K562 (cell line): ENCODE measurements at regions not wholly inside any gene's neighbourhood (a gene's known extent, or its start where the extent isn't known, plus 50 kb on each side); places are given as distances from the start of the nearest gene placed in this dataset.

ENCODE experiments used
- ATAC-seq: fragments of 200-7000 bp; cut with Tn5 transposase; 3 replicates; pipeline ENCODE4 v1.9.1; 2020; ENCODE audit warnings: moderate library complexity
- BruUV-seq: library from RNA; stranded (reverse); fragments of 400-500 nt; replicated peaks from 2 replicates; lab custom pipeline; 2021; lab: Mats Ljungman, UMichigan
- CTCF ChIA-PET: fragments of 300-600 bp; formaldehyde crosslinking; extraction: SDS; loops from one replicate; lab custom pipeline; 2021; ENCODE audit warnings: low intra/inter-chr PET ratio; lab: Yijun Ruan, JAX
- POLR2A ChIA-PET: fragments of 300-600, 350-650 bp; sonication (Branson Sonifier 250); formaldehyde crosslinking; extraction: SDS; loops from one replicate; lab custom pipeline; 2021; ENCODE audit warnings: antibody characterized with exemption, inconsistent platforms; lab: Yijun Ruan, JAX
- DNase-seq, 4 experiments: peaks; one replicate each; pipeline versions ENCODE4 v3.0.0 to v3.0.0-alpha.2; 2011 to 2018; ENCODE audit warnings: low spot score in 3 of 4, mixed read lengths in 3 of 4; ENCODE audit errors: extremely low read depth in 1 of 4
- FAIRE-seq: peaks from 2 replicates; lab custom pipeline; 2011; peaks lifted over from hg19 to GRCh38; lab: Jason Lieb, UNC
- H2AFZ ChIP-seq: 2 replicates; pipeline ENCODE4 v1.6.0; 2011; ENCODE audit warnings: low read depth, low read length, control low read depth, inconsistent platforms
- H3K27ac ChIP-seq: fragments of 200-600 bp; 3 replicates; pipeline ENCODE4 v1.8.0; 2011; ENCODE audit warnings: low read depth, mild to moderate bottlenecking, control low read depth, inconsistent platforms, low read length, moderate library complexity, mixed read lengths; ENCODE audit errors: extremely low read depth
- H3K27me3 ChIP-seq, 2 experiments: fragments of 300-600 bp in 1 of 2; 2 replicates in 1 of 2; 3 replicates in 1 of 2; pipeline versions ENCODE4 v1.6.0 to v1.8.0; 2011; ENCODE audit warnings: inconsistent platforms in 2 of 2, low read length in 2 of 2, mild to moderate bottlenecking in 1 of 2, mixed read lengths in 1 of 2, moderate library complexity in 1 of 2; ENCODE audit not compliant: control insufficient read depth in 2 of 2, insufficient read depth in 2 of 2
- H3K36me3 ChIP-seq: fragments of 300-600 bp; 3 replicates; pipeline ENCODE4 v1.8.0; 2011; ENCODE audit warnings: mild to moderate bottlenecking, low read length, inconsistent platforms; ENCODE audit not compliant: control insufficient read depth, insufficient read depth
- H3K4me1 ChIP-seq, 2 experiments: fragments of 200-600 bp in 1 of 2; replicated peaks in 1 of 2; 2 replicates in 1 of 2; 3 replicates in 1 of 2; pipeline versions ENCODE4 v1.5.1 to v1.8.0; 2011; ENCODE audit warnings: inconsistent platforms in 2 of 2, low read length in 2 of 2, mild to moderate bottlenecking in 1 of 2, mixed read lengths in 1 of 2, moderate library complexity in 1 of 2; ENCODE audit not compliant: control insufficient read depth in 2 of 2, insufficient read depth in 2 of 2
- H3K4me2 ChIP-seq: 2 replicates; pipeline ENCODE4 v1.6.1; 2011; ENCODE audit warnings: low read length, control low read depth, inconsistent platforms, mixed read lengths; ENCODE audit not compliant: insufficient read depth
- H3K4me3 ChIP-seq: fragments of 200-600 bp; sonication (generic), shearing (Covaris generic); 2 replicates; pipeline ENCODE4 v1.5.1; 2016; ENCODE audit warnings: control low read depth, inconsistent platforms
- H3K79me2 ChIP-seq: fragments of 200-600 bp; 3 replicates; pipeline ENCODE4 v1.8.0; 2011; ENCODE audit warnings: low read length, inconsistent platforms; ENCODE audit not compliant: control insufficient read depth, insufficient read depth
- H3K9ac ChIP-seq, 2 experiments: 2 replicates each; pipeline versions ENCODE4 v1.6.0 to v1.6.1; 2011; ENCODE audit warnings: low read depth in 2 of 2, low read length in 2 of 2, control low read depth in 1 of 2, inconsistent platforms in 1 of 2, mild to moderate bottlenecking in 1 of 2, mixed read lengths in 1 of 2; ENCODE audit not compliant: insufficient read depth in 1 of 2
- H3K9me1 ChIP-seq: one replicate; pipeline ENCODE4 v1.6.0; 2011; ENCODE audit warnings: inconsistent platforms, mild to moderate bottlenecking, low read length, moderate library complexity; ENCODE audit not compliant: control insufficient read depth, insufficient read depth
- H3K9me3 ChIP-seq: replicated peaks from 2 replicates; pipeline ENCODE4 v1.5.1; 2011; ENCODE audit warnings: low read depth, low read length, inconsistent platforms; ENCODE audit not compliant: control insufficient read depth, insufficient read depth
- H4K20me1 ChIP-seq: replicated peaks from 2 replicates; pipeline ENCODE4 v1.6.1; 2011; ENCODE audit warnings: low read length, inconsistent platforms, mixed read lengths; ENCODE audit not compliant: control insufficient read depth, insufficient read depth
- CSDE1 ChIP-seq, 2 experiments: fragments of 450-650 bp; IDR thresholded peaks; 2 replicates each; pipeline ENCODE4 v1.6.1; 2016; ENCODE audit warnings: mild to moderate bottlenecking in 1 of 2
- JUND ChIP-seq, 2 experiments: IDR thresholded peaks; 2 replicates in 1 of 2; 3 replicates in 1 of 2; pipeline ENCODE4 v1.6.1; 2011; ENCODE audit warnings: borderline replicate concordance in 2 of 2, low read depth in 2 of 2, low read length in 2 of 2, improper control_type of control experiment in 1 of 2, missing biosample characterization in 1 of 2, missing genetic modification characterization in 1 of 2, missing genetic modification reagents in 1 of 2
- KLF10 ChIP-seq: fragments of 250-450 bp; sonication (Bioruptor Pico); IDR thresholded peaks from 2 replicates; pipeline ENCODE4 v1.6.1; 2021; ENCODE audit warnings: matching md5 sums
- MAZ ChIP-seq, 2 experiments: fragments of 450-650 bp in 1 of 2; sonication (generic) in 1 of 2; formaldehyde crosslinking; IDR thresholded peaks in 1 of 2; conservative IDR thresholded peaks in 1 of 2; 2 replicates each; pipeline versions ENCODE4 v1.4.0 to v1.5.0; 2020; ENCODE audit warnings: mild to moderate bottlenecking in 1 of 2, missing genetic modification reagents in 1 of 2
- NELFE ChIP-seq: IDR thresholded peaks from 2 replicates; pipeline ENCODE4 v1.6.1; 2011; ENCODE audit warnings: mild to moderate bottlenecking; ENCODE audit not compliant: insufficient read depth, insufficient read length
- PHF20 ChIP-seq: fragments of 450-650 bp; IDR thresholded peaks from 2 replicates; pipeline ENCODE4 v1.6.1; 2018; ENCODE audit not compliant: partially characterized antibody
- PML ChIP-seq: IDR thresholded peaks from 2 replicates; pipeline ENCODE4 v1.6.1; 2012; ENCODE audit warnings: low read length, inconsistent platforms
- POLR2B ChIP-seq: fragments of 450-650 bp; IDR thresholded peaks from 2 replicates; pipeline ENCODE4 v1.6.1; 2018; ENCODE audit warnings: low read depth; ENCODE audit not compliant: partially characterized antibody
- POLR2G ChIP-seq: fragments of 200-400 bp; formaldehyde crosslinking; IDR thresholded peaks from 2 replicates; pipeline ENCODE4 v1.6.1; 2017; ENCODE audit warnings: low read depth, mild to moderate bottlenecking, antibody characterized with exemption, low read length, moderate library complexity
- POU5F1 ChIP-seq: fragments of 150-350 bp; IDR thresholded peaks from 2 replicates; pipeline ENCODE4 v1.6.1; 2014; ENCODE audit warnings: borderline replicate concordance, low read length, low read depth, mild to moderate bottlenecking; ENCODE audit not compliant: partially characterized antibody
- SMARCC2 ChIP-seq: fragments of 450-650 bp; IDR thresholded peaks from 2 replicates; pipeline ENCODE4 v1.6.1; 2017; ENCODE audit warnings: antibody characterized with exemption, moderate library complexity, mild to moderate bottlenecking, low read depth
- XRCC5 ChIP-seq: fragments of 200-400 bp; formaldehyde crosslinking; IDR thresholded peaks from 2 replicates; pipeline ENCODE4 v1.6.1; 2017; ENCODE audit warnings: low read depth, mild to moderate bottlenecking, low read length
- ZBTB17 ChIP-seq: fragments of 450-650 bp; formaldehyde crosslinking; IDR thresholded peaks from 2 replicates; pipeline ENCODE4 v1.4.0; 2020; ENCODE audit warnings: mild to moderate bottlenecking
- ZNF764 ChIP-seq: fragments of 250-450 bp; sonication (Bioruptor Pico); IDR thresholded peaks from 2 replicates; pipeline ENCODE4 v1.4.0; 2020; ENCODE audit warnings: low read depth, mild to moderate bottlenecking, moderate library complexity
- whole genome bisulfite sequencing: fragments of 100-300 bp; shearing (Covaris generic); methylation state at CpG from one replicate; pipeline ENCODE4 v1.1.6; 2016; ENCODE audit warnings: low coverage, mixed read lengths; ENCODE audit not compliant: insufficient coverage; ENCODE audit errors: missing lambda C conversion rate; 5-methylcytosine and 5-hydroxymethylcytosine counted together
- in situ Hi-C: fragments of 300-500 bp; cut with MboI; formaldehyde crosslinking; loops from 4 replicates; pipeline ENCODE4 v1.15.0; 2018; ENCODE audit warnings: inconsistent platforms, mixed read lengths
- intact Hi-C: fragments of 100-400 bp; cut with micrococcal nuclease; formaldehyde crosslinking; loops from 2 replicates; pipeline ENCODE4 v1.14.2; 2022
- TF ChIP-seq, protein P1 (sequence below): IDR thresholded peaks from 2 replicates; pipeline ENCODE4 v1.6.1; 2011; ENCODE audit warnings: borderline replicate concordance, low read depth, mild to moderate bottlenecking, moderate library complexity, low read length; ENCODE audit not compliant: insufficient read depth, poor library complexity, severe bottlenecking
- TF ChIP-seq, protein P2 (sequence below): IDR thresholded peaks from 3 replicates; pipeline ENCODE4 v1.6.1; 2011; ENCODE audit warnings: borderline replicate concordance, mild to moderate bottlenecking, moderate library complexity; ENCODE audit not compliant: insufficient read length; ENCODE audit errors: extremely low read depth
- TF ChIP-seq, protein P3 (sequence below): fragments of 450-650 bp; formaldehyde crosslinking; IDR thresholded peaks from 2 replicates; pipeline ENCODE4 v1.4.0; 2020; ENCODE audit warnings: mild to moderate bottlenecking

DNA sequence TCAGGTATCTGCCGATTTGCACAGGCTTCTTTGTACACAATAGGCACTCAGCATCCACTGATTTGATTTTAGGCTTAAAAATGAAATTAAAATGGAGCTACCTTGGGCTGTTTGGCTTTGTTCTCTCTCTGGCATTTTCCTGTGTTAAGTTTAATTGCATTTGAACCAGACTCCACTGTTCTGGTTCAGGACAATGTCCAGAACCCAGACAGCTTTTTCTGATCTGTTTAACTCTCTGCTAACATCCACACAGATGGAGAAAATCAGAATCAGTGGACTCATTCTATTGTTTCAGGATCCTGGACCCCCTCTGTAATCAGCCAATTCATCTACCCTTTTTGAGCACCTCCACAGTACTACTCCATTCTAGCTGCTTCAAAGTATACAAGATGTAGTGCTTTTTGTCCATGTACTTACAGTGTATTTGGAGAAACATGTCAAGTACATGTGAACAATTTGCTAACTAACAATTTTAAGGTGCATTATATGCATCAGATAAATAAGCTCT lies 248.1 kb downstream of the PTBP2 start:
- Histone ChIP-seq H4K20me1 (no peaks in the 10 kb centered on the region), H3K27me3 (no peaks in the 10 kb centered on the region), H3K4me2 (no peak overlapping the region), H3K79me2 (no peaks in the 10 kb centered on the region), H3K4me3 (no peak overlapping the region), H3K9me3 (no peaks in the 10 kb centered on the region), H3K9me1 (no peaks in the 10 kb centered on the region), H3K9ac (no peak overlapping the region), H3K4me1 (no peaks in the 10 kb centered on the region), H3K27ac (no peak overlapping the region), H2AFZ (no peak overlapping the region), H3K36me3 (no peaks in the 10 kb centered on the region)
- in situ Hi-C loops (no loop called here), intact Hi-C loops (no loop called here)
- BruUV-seq: no TSS peak
- FAIRE-seq (no peak), DNase-seq (no peak), ATAC-seq (no peak)
- WGBS: 0% methylated on average over 1 of the region's 1 CpG
- POLR2A ChIA-PET: no interaction called here
- CTCF ChIA-PET: no interaction called here
- no peak for TF ChIP-seq XRCC5
- TF ChIP-seq, protein P1, sequence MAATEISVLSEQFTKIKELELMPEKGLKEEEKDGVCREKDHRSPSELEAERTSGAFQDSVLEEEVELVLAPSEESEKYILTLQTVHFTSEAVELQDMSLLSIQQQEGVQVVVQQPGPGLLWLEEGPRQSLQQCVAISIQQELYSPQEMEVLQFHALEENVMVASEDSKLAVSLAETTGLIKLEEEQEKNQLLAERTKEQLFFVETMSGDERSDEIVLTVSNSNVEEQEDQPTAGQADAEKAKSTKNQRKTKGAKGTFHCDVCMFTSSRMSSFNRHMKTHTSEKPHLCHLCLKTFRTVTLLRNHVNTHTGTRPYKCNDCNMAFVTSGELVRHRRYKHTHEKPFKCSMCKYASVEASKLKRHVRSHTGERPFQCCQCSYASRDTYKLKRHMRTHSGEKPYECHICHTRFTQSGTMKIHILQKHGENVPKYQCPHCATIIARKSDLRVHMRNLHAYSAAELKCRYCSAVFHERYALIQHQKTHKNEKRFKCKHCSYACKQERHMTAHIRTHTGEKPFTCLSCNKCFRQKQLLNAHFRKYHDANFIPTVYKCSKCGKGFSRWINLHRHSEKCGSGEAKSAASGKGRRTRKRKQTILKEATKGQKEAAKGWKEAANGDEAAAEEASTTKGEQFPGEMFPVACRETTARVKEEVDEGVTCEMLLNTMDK: no peak
- TF ChIP-seq POU5F1: no peak
- TF ChIP-seq ZNF764 (CRISPR knock-in tag): no peak
- no peak for TF ChIP-seq PHF20
- no peak for TF ChIP-seq ZBTB17 (CRISPR knock-in tag)
- TF ChIP-seq CSDE1 (IDR thresholded peaks at IDR 0.05): no peak
- no peak for TF ChIP-seq PML
- TF ChIP-seq MAZ (CRISPR knock-in tag; conservative IDR thresholded peaks at IDR 0.05 in 1 of 2, IDR thresholded peaks at IDR 0.05 in 1 of 2): no peak
- TF ChIP-seq, protein P2, sequence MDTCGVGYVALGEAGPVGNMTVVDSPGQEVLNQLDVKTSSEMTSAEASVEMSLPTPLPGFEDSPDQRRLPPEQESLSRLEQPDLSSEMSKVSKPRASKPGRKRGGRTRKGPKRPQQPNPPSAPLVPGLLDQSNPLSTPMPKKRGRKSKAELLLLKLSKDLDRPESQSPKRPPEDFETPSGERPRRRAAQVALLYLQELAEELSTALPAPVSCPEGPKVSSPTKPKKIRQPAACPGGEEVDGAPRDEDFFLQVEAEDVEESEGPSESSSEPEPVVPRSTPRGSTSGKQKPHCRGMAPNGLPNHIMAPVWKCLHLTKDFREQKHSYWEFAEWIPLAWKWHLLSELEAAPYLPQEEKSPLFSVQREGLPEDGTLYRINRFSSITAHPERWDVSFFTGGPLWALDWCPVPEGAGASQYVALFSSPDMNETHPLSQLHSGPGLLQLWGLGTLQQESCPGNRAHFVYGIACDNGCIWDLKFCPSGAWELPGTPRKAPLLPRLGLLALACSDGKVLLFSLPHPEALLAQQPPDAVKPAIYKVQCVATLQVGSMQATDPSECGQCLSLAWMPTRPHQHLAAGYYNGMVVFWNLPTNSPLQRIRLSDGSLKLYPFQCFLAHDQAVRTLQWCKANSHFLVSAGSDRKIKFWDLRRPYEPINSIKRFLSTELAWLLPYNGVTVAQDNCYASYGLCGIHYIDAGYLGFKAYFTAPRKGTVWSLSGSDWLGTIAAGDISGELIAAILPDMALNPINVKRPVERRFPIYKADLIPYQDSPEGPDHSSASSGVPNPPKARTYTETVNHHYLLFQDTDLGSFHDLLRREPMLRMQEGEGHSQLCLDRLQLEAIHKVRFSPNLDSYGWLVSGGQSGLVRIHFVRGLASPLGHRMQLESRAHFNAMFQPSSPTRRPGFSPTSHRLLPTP: no peak
- TF ChIP-seq POLR2B: no peak
- TF ChIP-seq JUND (IDR thresholded peaks at IDR 0.05; ENCODE audit: borderline replicate concordance, low read depth, low read length): no peak
- TF ChIP-seq JUND (tag; IDR thresholded peaks at IDR 0.05; ENCODE audit: borderline replicate concordance, low read depth, low read length): no peak
- TF ChIP-seq SMARCC2: no peak
- no peak for TF ChIP-seq KLF10
- TF ChIP-seq, protein P3, sequence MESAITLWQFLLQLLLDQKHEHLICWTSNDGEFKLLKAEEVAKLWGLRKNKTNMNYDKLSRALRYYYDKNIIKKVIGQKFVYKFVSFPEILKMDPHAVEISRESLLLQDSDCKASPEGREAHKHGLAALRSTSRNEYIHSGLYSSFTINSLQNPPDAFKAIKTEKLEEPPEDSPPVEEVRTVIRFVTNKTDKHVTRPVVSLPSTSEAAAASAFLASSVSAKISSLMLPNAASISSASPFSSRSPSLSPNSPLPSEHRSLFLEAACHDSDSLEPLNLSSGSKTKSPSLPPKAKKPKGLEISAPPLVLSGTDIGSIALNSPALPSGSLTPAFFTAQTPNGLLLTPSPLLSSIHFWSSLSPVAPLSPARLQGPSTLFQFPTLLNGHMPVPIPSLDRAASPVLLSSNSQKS (CRISPR knock-in tag): no peak
- no peak for TF ChIP-seq POLR2G
- no peak for TF ChIP-seq NELFE
